ENCODE measurements at regions not wholly inside any gene's neighbourhood (a gene's known extent, or its start where the extent isn't known, plus 50 kb on each side); places are given as distances from the start of the nearest gene placed in this dataset.

DNA sequence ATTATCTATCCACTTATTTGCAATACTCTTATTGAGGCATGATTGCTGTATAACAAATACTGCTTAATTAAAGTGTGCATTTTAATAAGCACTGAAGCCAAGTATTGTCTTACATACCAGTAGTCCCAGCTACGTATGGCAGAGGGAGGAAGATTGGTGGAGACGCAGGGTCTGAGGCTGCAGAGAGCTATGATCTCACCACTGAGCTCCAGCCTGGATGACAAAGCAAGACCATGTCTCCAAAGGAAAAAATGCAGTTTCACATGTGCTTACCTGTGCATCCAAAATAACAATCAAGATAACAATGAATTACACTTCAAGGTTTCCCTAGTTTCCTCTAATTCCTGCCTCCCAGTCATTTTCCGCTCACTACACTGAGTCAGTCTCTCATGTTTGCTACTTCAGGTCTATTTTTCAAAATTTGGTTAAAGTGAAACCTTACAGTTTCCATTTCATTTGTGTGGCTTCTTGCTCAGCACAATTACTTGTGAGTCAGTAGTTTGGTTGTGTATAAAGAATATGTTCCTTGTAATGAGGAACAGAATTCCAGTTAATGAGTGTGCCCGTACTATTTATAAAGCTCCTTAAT is 1250.1 kb downstream of the TMEM121 start:
- TF ChIP-seq CTCF (conservative IDR thresholded peaks at IDR 0.05; ENCODE audit: low read depth), result no peak
- CTCF ChIA-PET, result no interaction called here
- no peak for DNase-seq (ENCODE audit: low spot score)
- POLR2A ChIA-PET (ENCODE audit: low non-redundant PET), result no interaction called here
- no peak overlapping the region for H3K27ac ChIP-seq

- no peak for TF ChIP-seq CTCF (conservative IDR thresholded peaks at IDR 0.05; ENCODE audit: low read depth)
- CTCF ChIA-PET, result no interaction called here
- H3K27ac ChIP-seq, result no peak overlapping the region
- DNase-seq (ENCODE audit: low spot score), result no peak
- POLR2A ChIA-PET (ENCODE audit: low non-redundant PET), result no interaction called here
These were observed 1252.6 kb downstream of the TMEM121 start for GRCh38 chr14:106778986-106779385.

DNA sequence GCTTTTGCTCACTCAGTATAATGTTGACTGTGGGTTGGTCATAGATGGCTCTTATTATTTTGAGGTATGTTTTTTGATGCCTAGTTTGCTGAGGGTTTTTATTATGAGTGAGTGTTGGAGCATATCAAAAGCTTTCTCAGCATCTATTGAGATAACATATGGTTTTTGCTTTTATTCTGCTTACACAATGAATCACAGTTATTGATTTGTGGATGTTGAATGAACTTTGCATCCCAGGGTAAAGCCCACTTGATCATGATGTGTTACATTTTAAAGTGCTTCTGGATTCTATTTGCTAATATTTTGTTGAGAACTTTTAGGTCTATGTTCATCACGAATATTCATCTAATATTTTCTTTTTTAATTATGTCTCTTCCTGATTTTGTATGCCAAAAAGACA is 1260.3 kb downstream of the TMEM121 start:
- ChIA-PET CTCF (interaction anchor here (0.7 kb wide), 1 partner anchor 351 kb away, joined by 3 read pairs; no protein-coding TSS in a partner anchor), POLR2A (ENCODE audit: low non-redundant PET) (no interaction called here)
- TF ChIP-seq CTCF (conservative IDR thresholded peaks at IDR 0.05; ENCODE audit: low read depth), result no peak
- H3K27ac ChIP-seq, result no peak overlapping the region
- no peak for DNase-seq (ENCODE audit: low spot score)

- no peak for DNase-seq (ENCODE audit: low spot score)
- no peak overlapping the region for H3K27ac ChIP-seq
- ChIA-PET POLR2A (ENCODE audit: low non-redundant PET) (no interaction called here), CTCF (no interaction called here)
- TF ChIP-seq CTCF (conservative IDR thresholded peaks at IDR 0.05; ENCODE audit: low read depth), result no peak
These were observed 1261.2 kb downstream of the TMEM121 start for GRCh38 chr14:106787626-106788025.

GRCh38 chr14:106788534-106788933 is 1262.2 kb downstream of the TMEM121 start:
- no peak for TF ChIP-seq CTCF (conservative IDR thresholded peaks at IDR 0.05; ENCODE audit: low read depth)
- ChIA-PET POLR2A (ENCODE audit: low non-redundant PET) (no interaction called here), CTCF (no interaction called here)
- H3K27ac ChIP-seq, result no peak overlapping the region
- no peak for DNase-seq (ENCODE audit: low spot score)

DNA sequence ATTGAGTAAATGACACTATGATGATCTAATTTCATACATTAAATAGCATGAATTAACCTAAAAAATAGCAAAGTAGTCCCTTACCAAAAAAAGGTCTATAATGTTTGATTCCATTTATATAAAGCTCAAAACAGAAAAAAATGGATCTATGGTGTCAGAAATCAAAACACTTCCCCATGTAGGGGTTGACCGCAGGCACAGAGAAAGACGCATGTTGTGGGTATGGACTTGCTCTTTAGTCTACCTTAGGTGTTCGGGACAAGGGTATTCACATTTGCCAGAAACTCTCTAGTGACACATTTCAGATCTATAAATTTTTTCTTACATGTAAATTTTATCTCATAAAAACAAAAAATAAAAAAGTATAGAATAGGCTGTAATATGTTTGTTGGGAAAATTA is 1262.9 kb downstream of the TMEM121 start:
- CTCF ChIA-PET, result no interaction called here

More for the DNA sequence above, 1262.9 kb downstream of the TMEM121 start:
- no peak for DNase-seq (ENCODE audit: low spot score)
- POLR2A ChIA-PET (ENCODE audit: low non-redundant PET), result no interaction called here
- TF ChIP-seq CTCF (conservative IDR thresholded peaks at IDR 0.05; ENCODE audit: low read depth), result no peak
- H3K27ac ChIP-seq, result no peak overlapping the region
